ENCODE measurements at regions not wholly inside any gene's neighbourhood (a gene's known extent, or its start where the extent isn't known, plus 50 kb on each side); places are given as distances from the start of the nearest gene placed in this dataset.
A peak's percentile ranks its signal among the peaks of the same experiment; 100 is the strongest.

DNA sequence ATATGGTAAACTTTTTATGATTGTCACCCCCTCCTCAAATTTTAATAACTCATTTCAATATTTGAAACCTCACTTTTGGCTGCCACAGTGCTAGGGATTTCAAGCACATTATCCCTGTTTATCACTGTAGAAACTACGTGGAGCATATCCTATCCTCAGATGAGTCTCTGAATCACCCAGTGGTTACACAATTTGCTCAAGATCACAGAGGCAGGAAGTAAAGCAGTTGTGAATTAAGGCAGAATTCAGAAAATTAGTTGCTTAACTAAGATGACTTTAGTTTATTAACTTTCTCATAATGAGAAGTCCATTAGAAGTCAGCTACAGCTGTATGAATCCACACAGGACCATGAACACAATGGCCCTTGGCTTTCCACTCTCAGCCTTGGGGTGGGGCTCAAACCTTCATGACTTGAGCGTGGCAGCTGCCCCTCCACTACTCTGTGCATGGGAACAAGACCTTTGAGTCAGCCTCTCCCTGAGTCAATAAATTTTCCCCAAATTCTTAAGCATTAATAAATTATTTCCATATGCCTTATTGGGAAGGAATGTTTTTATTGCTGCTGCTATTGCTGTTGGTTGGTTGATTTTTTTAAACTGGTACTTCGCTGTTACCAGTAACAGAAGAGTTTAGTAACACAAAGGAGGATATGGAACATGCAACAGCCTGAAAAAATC is 369.0 kb downstream of the CBLN2 start:
- no peaks in the 10 kb centered on the region for H3K9me3 ChIP-seq (ENCODE audit: severe bottlenecking)
- no peaks in the 10 kb centered on the region for H3K4me1 ChIP-seq (ENCODE audit: insufficient read depth, poor library complexity, severe bottlenecking)
- ATAC-seq (ENCODE audit: low read depth) (no peak), DNase-seq (ENCODE audit: low spot score) (no peak)
- no peak overlapping the region for H3K27ac ChIP-seq (ENCODE audit: poor library complexity, severe bottlenecking)
- no peaks in the 10 kb centered on the region for H3K27me3 ChIP-seq (ENCODE audit: insufficient read depth, poor library complexity, severe bottlenecking)
- no peak overlapping the region for H3K4me3 ChIP-seq (ENCODE audit: severe bottlenecking)
- no peak for TF ChIP-seq CTCF (IDR thresholded peaks at IDR 0.05; ENCODE audit: poor library complexity, severe bottlenecking)
- H3K36me3 ChIP-seq (ENCODE audit: low read depth) = no peaks in the 10 kb centered on the region

DNA sequence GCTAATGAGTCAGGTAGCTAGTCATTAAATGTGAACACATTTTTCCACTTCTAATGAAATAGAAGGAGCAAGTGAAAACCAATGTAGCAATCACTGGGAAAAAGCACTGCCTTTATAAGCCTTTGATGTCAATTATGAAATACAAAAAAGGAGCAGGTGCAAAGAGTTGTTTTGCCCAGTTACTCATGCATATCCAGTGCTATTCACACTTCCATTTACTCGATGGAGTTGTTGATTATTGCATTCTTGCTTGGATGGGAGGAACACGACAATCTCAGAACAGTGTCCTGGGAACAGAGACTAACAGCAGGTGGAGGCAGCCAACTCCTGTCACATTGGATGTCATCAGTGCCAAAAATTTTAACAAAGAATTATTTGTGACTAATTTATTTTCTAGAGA is 372.5 kb downstream of the CBLN2 start:
- ATAC-seq (ENCODE audit: low read depth) = no peak
- no peak for TF ChIP-seq CTCF (IDR thresholded peaks at IDR 0.05; ENCODE audit: poor library complexity, severe bottlenecking)
- H3K4me3 ChIP-seq (ENCODE audit: severe bottlenecking) = no peak overlapping the region
- H3K27me3 ChIP-seq (ENCODE audit: insufficient read depth, poor library complexity, severe bottlenecking) = no peaks in the 10 kb centered on the region
- H3K4me1 ChIP-seq (ENCODE audit: insufficient read depth, poor library complexity, severe bottlenecking) = no peaks in the 10 kb centered on the region
- no peak overlapping the region for H3K27ac ChIP-seq (ENCODE audit: poor library complexity, severe bottlenecking)
- no peaks in the 10 kb centered on the region for H3K36me3 ChIP-seq (ENCODE audit: low read depth)
- no peaks in the 10 kb centered on the region for H3K9me3 ChIP-seq (ENCODE audit: severe bottlenecking)
- no peak for DNase-seq (ENCODE audit: low spot score)

DNA sequence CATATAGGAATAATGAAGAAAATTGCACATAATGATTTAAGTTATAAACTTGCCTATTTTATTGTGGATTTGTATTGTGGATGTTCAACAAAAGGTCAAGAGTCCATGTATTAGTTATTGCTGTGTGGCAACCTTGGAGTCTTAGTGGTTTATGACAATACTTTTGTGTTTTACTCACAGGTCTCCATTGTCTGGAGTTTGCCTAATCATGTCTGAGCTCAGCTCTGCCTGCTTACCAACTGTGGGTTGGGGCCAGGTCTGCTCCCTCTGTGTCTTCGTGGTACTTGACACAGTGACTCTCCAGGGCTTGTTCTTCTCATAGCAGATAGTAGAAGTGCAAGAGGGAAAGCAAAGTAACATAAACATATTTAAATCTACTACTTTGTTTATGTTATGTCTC is 382.5 kb downstream of the CBLN2 start:
- Histone ChIP-seq H3K27ac (ENCODE audit: poor library complexity, severe bottlenecking) (no peak overlapping the region), H3K4me1 (ENCODE audit: insufficient read depth, poor library complexity, severe bottlenecking) (no peaks in the 10 kb centered on the region), H3K9me3 (ENCODE audit: severe bottlenecking) (no peaks in the 10 kb centered on the region), H3K4me3 (ENCODE audit: severe bottlenecking) (no peak overlapping the region), H3K36me3 (ENCODE audit: low read depth) (no peaks in the 10 kb centered on the region), H3K27me3 (ENCODE audit: insufficient read depth, poor library complexity, severe bottlenecking) (no peaks in the 10 kb centered on the region)
- no peak for TF ChIP-seq CTCF (IDR thresholded peaks at IDR 0.05; ENCODE audit: poor library complexity, severe bottlenecking)
- no peak for DNase-seq (ENCODE audit: low spot score)
- ATAC-seq (ENCODE audit: low read depth) = peak; percentile 51; the same call in 2 of the 3 replicates

DNA sequence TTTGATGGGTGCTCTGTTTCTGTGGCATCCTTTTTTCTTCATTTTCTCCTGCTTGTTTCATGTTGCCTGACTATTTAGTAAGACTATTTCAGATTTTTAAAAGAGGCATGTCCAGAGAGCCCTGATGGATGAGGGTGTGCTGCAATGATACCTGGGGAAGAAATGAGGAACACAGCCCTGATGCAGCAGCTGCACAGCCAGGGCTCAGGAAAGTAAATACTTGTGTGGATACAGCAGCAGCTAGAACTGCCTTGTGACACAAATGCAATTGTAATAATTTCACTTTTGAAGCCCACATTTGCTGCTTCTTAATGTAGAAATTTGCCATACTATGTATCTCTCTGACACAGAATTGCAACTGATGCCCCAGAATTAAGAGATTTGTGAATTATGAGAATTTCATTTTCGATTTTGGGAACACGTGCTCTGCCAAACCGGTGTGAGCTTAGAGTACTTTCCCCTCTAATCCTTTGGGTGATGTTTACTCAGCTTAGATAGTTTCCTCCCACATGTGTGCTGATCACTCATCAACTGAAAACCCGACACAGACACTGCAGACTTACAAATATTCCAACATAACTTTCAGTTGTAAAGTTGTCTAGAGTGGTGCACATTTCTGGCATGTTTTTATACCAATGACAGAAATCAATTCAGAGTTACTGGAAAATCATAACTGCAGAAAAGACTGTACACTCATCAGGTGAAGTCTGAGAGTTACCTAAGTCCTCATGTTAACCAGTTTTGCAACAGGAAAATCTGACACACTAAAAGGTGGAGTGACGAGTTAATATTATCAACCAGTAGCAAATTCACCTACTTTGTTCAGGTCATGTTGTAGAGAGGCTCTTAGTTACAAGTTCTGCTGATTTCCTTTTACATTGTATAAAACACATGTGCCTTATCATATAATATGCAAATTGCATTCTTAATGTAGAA is 383.4 kb downstream of the CBLN2 start:
- H3K36me3 ChIP-seq (ENCODE audit: low read depth) = no peaks in the 10 kb centered on the region
- H3K9me3 ChIP-seq (ENCODE audit: severe bottlenecking) = no peaks in the 10 kb centered on the region
- ATAC-seq (ENCODE audit: low read depth) (0 out of 3 replicates have a peak, but pooled peaks have one; percentile 41), DNase-seq (ENCODE audit: low spot score) (no peak)
- no peak overlapping the region for H3K4me3 ChIP-seq (ENCODE audit: severe bottlenecking)
- TF ChIP-seq CTCF (IDR thresholded peaks at IDR 0.05; ENCODE audit: poor library complexity, severe bottlenecking) = no peak
- H3K4me1 ChIP-seq (ENCODE audit: insufficient read depth, poor library complexity, severe bottlenecking) = no peaks in the 10 kb centered on the region
- no peak overlapping the region for H3K27ac ChIP-seq (ENCODE audit: poor library complexity, severe bottlenecking)
- H3K27me3 ChIP-seq (ENCODE audit: insufficient read depth, poor library complexity, severe bottlenecking) = no peaks in the 10 kb centered on the region
